Nephron (organoid): ENCODE measurements at regions not wholly inside any gene's neighbourhood (a gene's known extent, or its start where the extent isn't known, plus 50 kb on each side); places are given as distances from the start of the nearest gene placed in this dataset.

Experiments used
- H3K27ac Mint-ChIP-seq, 3 experiments: 2 replicates each; pipeline ENCODE4 v1.8.0; 2020; ENCODE audit warnings: mixed read lengths in 3 of 3, mild to moderate bottlenecking in 2 of 3, moderate library complexity in 1 of 3
- H3K27me3 Mint-ChIP-seq: 2 replicates; pipeline ENCODE4 v1.8.0; 2021; ENCODE audit warnings: low read depth, mild to moderate bottlenecking, moderate library complexity, mixed read lengths
- H3K36me3 Mint-ChIP-seq: 2 replicates; pipeline ENCODE4 v1.8.0; 2020; ENCODE audit warnings: low read depth, mixed read lengths
- H3K4me1 Mint-ChIP-seq: 2 replicates; pipeline ENCODE4 v1.8.0; 2020; ENCODE audit warnings: mixed read lengths
- H3K4me3 Mint-ChIP-seq, 3 experiments: 2 replicates each; pipeline ENCODE4 v1.8.0; 2020; ENCODE audit warnings: mild to moderate bottlenecking in 3 of 3, mixed read lengths in 3 of 3, moderate library complexity in 2 of 3
- H3K9me3 Mint-ChIP-seq: 2 replicates; pipeline ENCODE4 v1.8.0; 2020; ENCODE audit warnings: mixed read lengths
- CTCF ChIP-seq, 3 experiments: fragments of 200-600 bp; sonication (generic); IDR thresholded peaks; one replicate each; pipeline ENCODE4 v1.5.0; 2021; ENCODE audit warnings: antibody characterized with exemption in 3 of 3; ENCODE audit not compliant: unreplicated experiment in 3 of 3

GRCh38 chr1:200354243-200354642 is 55.6 kb downstream of the ZNF281 start:
- H3K4me3 Mint-ChIP-seq, result no peak overlapping the region

GRCh38 chr1:200353232-200353631 is 56.6 kb downstream of the ZNF281 start:
- no peaks in the 10 kb centered on the region for H3K36me3 Mint-ChIP-seq
- peaks cover 6% of the 10 kb centered on the region for H3K4me1 Mint-ChIP-seq
- peaks cover 4% of the 10 kb centered on the region for H3K27me3 Mint-ChIP-seq
- TF ChIP-seq CTCF (IDR thresholded peaks at IDR 0.05; ENCODE audit: unreplicated experiment in 3 of 3), result no peak
- no peak overlapping the region for H3K27ac Mint-ChIP-seq
- H3K9me3 Mint-ChIP-seq, result no peaks in the 10 kb centered on the region
- H3K4me3 Mint-ChIP-seq, result no peak overlapping the region

More at GRCh38 chr1:200354243-200354642, 55.6 kb downstream of the ZNF281 start:
- Mint-ChIP-seq H3K36me3 (no peaks in the 10 kb centered on the region), H3K27ac (no peak overlapping the region), H3K9me3 (no peaks in the 10 kb centered on the region), H3K4me1 (peaks cover 6% of the 10 kb centered on the region), H3K27me3 (peaks cover 4% of the 10 kb centered on the region)
- no peak for TF ChIP-seq CTCF (IDR thresholded peaks at IDR 0.05; ENCODE audit: unreplicated experiment in 3 of 3)

- no peak for TF ChIP-seq CTCF (IDR thresholded peaks at IDR 0.05; ENCODE audit: unreplicated experiment in 3 of 3)
- no peaks in the 10 kb centered on the region for H3K36me3 Mint-ChIP-seq
- no peak overlapping the region for H3K4me3 Mint-ChIP-seq
- H3K9me3 Mint-ChIP-seq, result no peaks in the 10 kb centered on the region
- peak overlapping the region in 2 of 3 experiments; percentile 75 to 78 for H3K27ac Mint-ChIP-seq
- H3K4me1 Mint-ChIP-seq, result peaks cover 6% of the 10 kb centered on the region
- peaks cover 4% of the 10 kb centered on the region for H3K27me3 Mint-ChIP-seq
These were observed 57.8 kb downstream of the ZNF281 start for GRCh38 chr1:200351826-200352549.

GRCh38 chr1:200351425-200351824 is 58.4 kb downstream of the ZNF281 start:
- no peaks in the 10 kb centered on the region for H3K9me3 Mint-ChIP-seq
- H3K36me3 Mint-ChIP-seq, result no peaks in the 10 kb centered on the region
- H3K4me1 Mint-ChIP-seq, result peaks cover 6% of the 10 kb centered on the region
- no peak overlapping the region for H3K4me3 Mint-ChIP-seq
- H3K27ac Mint-ChIP-seq, result peak overlapping the region in 1 of 3 experiments; percentile 78
- H3K27me3 Mint-ChIP-seq, result peaks cover 4% of the 10 kb centered on the region
- TF ChIP-seq CTCF (IDR thresholded peaks at IDR 0.05; ENCODE audit: unreplicated experiment in 3 of 3), result no peak

- Mint-ChIP-seq H3K9me3 (no peaks in the 10 kb centered on the region), H3K4me1 (no peaks in the 10 kb centered on the region), H3K4me3 (no peak overlapping the region), H3K27ac (no peak overlapping the region), H3K27me3 (no peaks in the 10 kb centered on the region), H3K36me3 (no peaks in the 10 kb centered on the region)
- no peak for TF ChIP-seq CTCF (IDR thresholded peaks at IDR 0.05; ENCODE audit: unreplicated experiment in 3 of 3)
These were observed 63.1 kb downstream of the ZNF281 start for GRCh38 chr1:200346700-200347099.

- TF ChIP-seq CTCF (IDR thresholded peaks at IDR 0.05; ENCODE audit: unreplicated experiment in 3 of 3), result no peak
- Mint-ChIP-seq H3K27me3 (no peaks in the 10 kb centered on the region), H3K27ac (no peak overlapping the region), H3K36me3 (no peaks in the 10 kb centered on the region), H3K4me3 (no peak overlapping the region), H3K9me3 (no peaks in the 10 kb centered on the region), H3K4me1 (no peaks in the 10 kb centered on the region)
These were observed 64.3 kb downstream of the ZNF281 start for GRCh38 chr1:200345520-200345919.
